Endothelial cell of umbilical vein (primary cell): ENCODE measurements at regions not wholly inside any gene's neighbourhood (a gene's known extent, or its start where the extent isn't known, plus 50 kb on each side); places are given as distances from the start of the nearest gene placed in this dataset.

ENCODE experiments used
- BruUV-seq: library from RNA; stranded (reverse); fragments of 400-500 nt; replicated peaks from 2 replicates; lab custom pipeline; 2021; lab: Mats Ljungman, UMichigan
- CTCF ChIA-PET: fragments of 300-600, 350-600 bp; sonication (Branson Sonifier 250); formaldehyde crosslinking; loops from one replicate; lab custom pipeline; 2021; ENCODE audit warnings: antibody characterized with exemption, inconsistent platforms; lab: Charles Lee
- POLR2A ChIA-PET: fragments of 300-600, 350-600 bp; sonication (Branson Sonifier 250); formaldehyde crosslinking; loops from one replicate; lab custom pipeline; 2021; ENCODE audit warnings: antibody characterized with exemption, inconsistent platforms; lab: Charles Lee
- DNase-seq: peaks from one replicate; pipeline ENCODE4 v3.0.0-alpha.2; 2011; ENCODE audit warnings: low read depth, low spot score
- FAIRE-seq: peaks from 2 replicates; lab custom pipeline; 2011; peaks lifted over from hg19 to GRCh38; lab: Jason Lieb, UNC
- H2AFZ ChIP-seq: 2 replicates; pipeline ENCODE4 v1.6.0; 2012; ENCODE audit warnings: low read depth, low read length, control low read depth, inconsistent platforms
- H3K27ac ChIP-seq: 2 replicates; pipeline ENCODE4 v1.5.1; 2011; ENCODE audit warnings: low read depth, mild to moderate bottlenecking, control low read depth, low read length, moderate library complexity; ENCODE audit not compliant: insufficient read depth
- H3K27me3 ChIP-seq, 2 experiments: 2 replicates each; pipeline versions ENCODE4 v1.6.0 to v1.6.1; 2011; ENCODE audit warnings: low read length in 2 of 2, mixed read lengths in 1 of 2; ENCODE audit not compliant: control insufficient read depth in 2 of 2, insufficient read depth in 2 of 2
- H3K36me3 ChIP-seq, 2 experiments: 2 replicates in 1 of 2; 3 replicates in 1 of 2; pipeline ENCODE4 v1.5.1; 2011; ENCODE audit warnings: low read length in 2 of 2, mild to moderate bottlenecking in 1 of 2, moderate library complexity in 1 of 2; ENCODE audit not compliant: control insufficient read depth in 2 of 2, insufficient read depth in 2 of 2; ENCODE audit errors: extremely low read depth in 1 of 2
- H3K4me1 ChIP-seq: 3 replicates; pipeline ENCODE4 v1.5.1; 2011; ENCODE audit warnings: mild to moderate bottlenecking, low read length; ENCODE audit not compliant: control insufficient read depth, insufficient read depth; ENCODE audit errors: extremely low read depth
- H3K4me2 ChIP-seq: 2 replicates; pipeline ENCODE4 v1.6.1; 2011; ENCODE audit warnings: low read length, control low read depth, mixed read lengths; ENCODE audit not compliant: insufficient read depth
- H3K4me3 ChIP-seq, 3 experiments: fragments of 200-600 bp in 1 of 3; sonication (generic), shearing (Covaris generic) in 1 of 3; replicated peaks in 1 of 3; 2 replicates each; pipeline ENCODE4 v1.5.1; 2011 to 2016; ENCODE audit warnings: control low read depth in 3 of 3, low read length in 3 of 3, mild to moderate bottlenecking in 2 of 3, inconsistent platforms in 1 of 3, low read depth in 1 of 3, moderate library complexity in 1 of 3; ENCODE audit not compliant: insufficient read depth in 1 of 3
- H3K79me2 ChIP-seq: 2 replicates; pipeline ENCODE4 v1.6.0; 2012; ENCODE audit warnings: low read length, inconsistent platforms; ENCODE audit not compliant: control insufficient read depth, insufficient read depth
- H3K9ac ChIP-seq: replicated peaks from 2 replicates; pipeline ENCODE3; 2011; ENCODE audit warnings: low read length, control low read depth; ENCODE audit not compliant: insufficient read depth; ENCODE audit errors: extremely low read depth
- H3K9me1 ChIP-seq: replicated peaks from 3 replicates; pipeline ENCODE4 v1.6.0; 2011; ENCODE audit warnings: mild to moderate bottlenecking, low read length; ENCODE audit not compliant: control insufficient read depth, insufficient read depth; ENCODE audit errors: extremely low read depth
- H3K9me3 ChIP-seq: replicated peaks from 2 replicates; pipeline ENCODE4 v1.5.1; 2012; ENCODE audit warnings: low read length, inconsistent platforms; ENCODE audit not compliant: control insufficient read depth, insufficient read depth
- H4K20me1 ChIP-seq: replicated peaks from 2 replicates; pipeline ENCODE3; 2011; ENCODE audit warnings: mild to moderate bottlenecking, low read length; ENCODE audit not compliant: control insufficient read depth, insufficient read depth; ENCODE audit errors: extremely low read depth
- CTCF ChIP-seq, 2 donors: IDR thresholded peaks; 1 replicate in 1 of 2; 2 replicates in 1 of 2; pipeline ENCODE4 v1.5.1; 2011; ENCODE audit warnings: low read length in 2 of 2, mild to moderate bottlenecking in 2 of 2, moderate library complexity in 2 of 2, control low read depth in 1 of 2, inconsistent platforms in 1 of 2, low read depth in 1 of 2; ENCODE audit not compliant: insufficient read depth in 1 of 2; ENCODE audit errors: extremely low read depth in 1 of 2
- EZH2 ChIP-seq: IDR thresholded peaks from 2 replicates; pipeline ENCODE4 v1.6.1; 2012; ENCODE audit warnings: borderline replicate concordance, low read depth, mild to moderate bottlenecking, moderate library complexity, low read length, inconsistent platforms; ENCODE audit not compliant: severe bottlenecking
- JUN ChIP-seq: IDR thresholded peaks from 2 replicates; pipeline ENCODE4 v1.6.1; 2011; ENCODE audit warnings: borderline replicate concordance, low read depth; ENCODE audit not compliant: insufficient read length, insufficient read depth
- MAX ChIP-seq: IDR thresholded peaks from 2 replicates; pipeline ENCODE4 v1.6.1; 2011; ENCODE audit not compliant: insufficient read depth, insufficient read length
- MYC ChIP-seq: IDR thresholded peaks from one replicate; pipeline ENCODE4 v1.6.1; 2011; ENCODE audit warnings: mild to moderate bottlenecking, low read depth, low read length
- POLR2A ChIP-seq: IDR thresholded peaks from 2 replicates; pipeline ENCODE4 v1.6.1; 2012; ENCODE audit warnings: low read depth, mild to moderate bottlenecking, control low read depth, low read length
- POLR2AphosphoS5 ChIP-seq: IDR thresholded peaks from 2 replicates; pipeline ENCODE4 v1.6.1; 2012; ENCODE audit warnings: low read depth, mild to moderate bottlenecking, control low read depth, low read length, moderate library complexity; ENCODE audit not compliant: insufficient read depth
- dilution Hi-C: fragments of 300-500 bp; cut with MboI; formaldehyde crosslinking; loops from one replicate; pipeline ENCODE4 v1.15.0; 2019; ENCODE audit warnings: low sequenced_read_pairs; ENCODE audit not compliant: extremely low pct_ligation_motif_present
- intact Hi-C: fragments of 100-400 bp; cut with micrococcal nuclease; formaldehyde crosslinking; loops from one replicate; pipeline ENCODE4 v1.10.0; 2022

GRCh38 chr6:91730710-91731109, 1143.8 kb upstream of the MAP3K7 start:
- ChIA-PET CTCF (no interaction called here), POLR2A (no interaction called here)
- Histone ChIP-seq H3K27me3 (no peaks in the 10 kb centered on the region), H4K20me1 (no peaks in the 10 kb centered on the region), H2AFZ (no peak overlapping the region), H3K79me2 (no peaks in the 10 kb centered on the region), H3K4me3 (no peak overlapping the region), H3K9me1 (no peaks in the 10 kb centered on the region), H3K27ac (no peak overlapping the region), H3K4me2 (no peak overlapping the region), H3K4me1 (no peaks in the 10 kb centered on the region), H3K36me3 (no peaks in the 10 kb centered on the region), H3K9me3 (no peaks in the 10 kb centered on the region), H3K9ac (no peak overlapping the region)
- FAIRE-seq (no peak), DNase-seq (no peak)
- BruUV-seq = no TSS peak
- dilution Hi-C loops (no loop called here), intact Hi-C loops (no loop called here)
- TF ChIP-seq MAX = no peak
- TF ChIP-seq JUN = no peak
- TF ChIP-seq POLR2A = no peak
- no peak for TF ChIP-seq CTCF (IDR thresholded peaks at IDR 0.05; ENCODE audit: extremely low read depth in 1 of 2, insufficient read depth in 1 of 2, low read depth in 1 of 2, low read length in 2 of 2)

GRCh38 chr6:91720324-91720723, 1133.5 kb upstream of the MAP3K7 start:
- dilution Hi-C loops = no loop called here
- no peak for DNase-seq
- CTCF ChIA-PET = no interaction called here

More at GRCh38 chr6:91720324-91720723, 1133.5 kb upstream of the MAP3K7 start:
- H2AFZ ChIP-seq = no peak overlapping the region
- H3K79me2 ChIP-seq = no peaks in the 10 kb centered on the region
- H3K9me1 ChIP-seq = no peaks in the 10 kb centered on the region
- no peak overlapping the region for H3K27ac ChIP-seq
- no peaks in the 10 kb centered on the region for H3K36me3 ChIP-seq
- no peaks in the 10 kb centered on the region for H3K9me3 ChIP-seq
- no peaks in the 10 kb centered on the region for H3K4me1 ChIP-seq
- POLR2A ChIA-PET = no interaction called here
- no TSS peak for BruUV-seq
- H3K9ac ChIP-seq = no peak overlapping the region
- intact Hi-C loops = no loop called here
- no peaks in the 10 kb centered on the region for H3K27me3 ChIP-seq
- H3K4me3 ChIP-seq = no peak overlapping the region
- TF ChIP-seq MAX (no peak), JUN (no peak), MYC (no peak), POLR2A (no peak), POLR2AphosphoS5 (no peak), EZH2 (no peak), CTCF (IDR thresholded peaks at IDR 0.05; ENCODE audit: extremely low read depth in 1 of 2, insufficient read depth in 1 of 2, low read depth in 1 of 2, low read length in 2 of 2) (no peak)
- FAIRE-seq = no peak
- no peaks in the 10 kb centered on the region for H4K20me1 ChIP-seq
- H3K4me2 ChIP-seq = no peak overlapping the region
